ENCODE measurements at regions not wholly inside any gene's neighbourhood (a gene's known extent, or its start where the extent isn't known, plus 50 kb on each side); places are given as distances from the start of the nearest gene placed in this dataset.

GRCh38 chr9:38166501-38166900 is 97.5 kb upstream of the SHB start:
- TF ChIP-seq SIN3A (conservative IDR thresholded peaks at IDR 0.05 in 1 of 2, IDR thresholded peaks at IDR 0.05 in 1 of 2; ENCODE audit: low read depth in 1 of 2, low read length in 2 of 2): no peak
- TF ChIP-seq EZH2 (IDR thresholded peaks at IDR 0.05; ENCODE audit: low read depth, low read length, severe bottlenecking): no peak
- TF ChIP-seq ATF2 (IDR thresholded peaks at IDR 0.05; ENCODE audit: low read length): no peak
- no peak for TF ChIP-seq BACH1 (IDR thresholded peaks at IDR 0.05; ENCODE audit: low read length)
- no peak for TF ChIP-seq TAF1 (IDR thresholded peaks at IDR 0.05; ENCODE audit: low read depth, low read length)
- TF ChIP-seq POLR2A (IDR thresholded peaks at IDR 0.05; ENCODE audit: control extremely low read depth in 1 of 2, low read depth in 2 of 2, low read length in 2 of 2): no peak
- TF ChIP-seq CTCF (IDR thresholded peaks at IDR 0.05; ENCODE audit: control extremely low read depth in 1 of 3, insufficient read depth in 1 of 3, low read depth in 1 of 3, low read length in 3 of 3): no peak
- no peak for TF ChIP-seq CHD2 (IDR thresholded peaks at IDR 0.05; ENCODE audit: low read length)
- no peak for TF ChIP-seq FOSL1 (IDR thresholded peaks at IDR 0.05; ENCODE audit: insufficient read depth, low read depth, low read length)
- TF ChIP-seq JUN (IDR thresholded peaks at IDR 0.05; ENCODE audit: low read depth, low read length): no peak

Measured in H1 (cell line).